ENCODE measurements at regions not wholly inside any gene's neighbourhood (a gene's known extent, or its start where the extent isn't known, plus 50 kb on each side); places are given as distances from the start of the nearest gene placed in this dataset.
A peak's percentile ranks its signal among the peaks of the same experiment; 100 is the strongest.

DNA sequence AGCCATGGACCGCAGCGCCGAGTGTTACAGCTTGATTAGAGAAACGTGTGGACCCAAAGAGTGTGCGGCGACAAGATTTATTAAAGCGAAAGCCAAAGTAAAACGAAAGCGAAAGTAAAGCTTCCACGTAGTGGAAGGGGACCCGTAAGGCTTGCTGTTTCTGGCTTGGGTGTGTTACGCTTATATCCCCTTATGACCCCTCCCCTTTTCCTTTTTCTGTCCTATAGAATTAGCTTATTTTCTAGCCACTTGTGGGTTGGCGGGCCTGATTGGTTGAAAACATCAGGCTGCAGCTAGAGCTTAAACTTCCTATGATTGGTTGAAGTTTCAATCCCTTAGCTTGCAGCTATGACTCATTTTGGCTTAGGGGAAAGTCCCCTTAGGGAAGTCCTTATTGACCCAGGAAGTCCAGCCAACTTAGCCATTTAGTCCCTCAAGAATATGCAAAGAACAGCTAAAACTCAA lies 969.7 kb downstream of the DCDC2C start:
- no peaks in the 10 kb centered on the region for H3K27me3 ChIP-seq (ENCODE audit: insufficient read depth, low read length)
- TF ChIP-seq, protein P1, sequence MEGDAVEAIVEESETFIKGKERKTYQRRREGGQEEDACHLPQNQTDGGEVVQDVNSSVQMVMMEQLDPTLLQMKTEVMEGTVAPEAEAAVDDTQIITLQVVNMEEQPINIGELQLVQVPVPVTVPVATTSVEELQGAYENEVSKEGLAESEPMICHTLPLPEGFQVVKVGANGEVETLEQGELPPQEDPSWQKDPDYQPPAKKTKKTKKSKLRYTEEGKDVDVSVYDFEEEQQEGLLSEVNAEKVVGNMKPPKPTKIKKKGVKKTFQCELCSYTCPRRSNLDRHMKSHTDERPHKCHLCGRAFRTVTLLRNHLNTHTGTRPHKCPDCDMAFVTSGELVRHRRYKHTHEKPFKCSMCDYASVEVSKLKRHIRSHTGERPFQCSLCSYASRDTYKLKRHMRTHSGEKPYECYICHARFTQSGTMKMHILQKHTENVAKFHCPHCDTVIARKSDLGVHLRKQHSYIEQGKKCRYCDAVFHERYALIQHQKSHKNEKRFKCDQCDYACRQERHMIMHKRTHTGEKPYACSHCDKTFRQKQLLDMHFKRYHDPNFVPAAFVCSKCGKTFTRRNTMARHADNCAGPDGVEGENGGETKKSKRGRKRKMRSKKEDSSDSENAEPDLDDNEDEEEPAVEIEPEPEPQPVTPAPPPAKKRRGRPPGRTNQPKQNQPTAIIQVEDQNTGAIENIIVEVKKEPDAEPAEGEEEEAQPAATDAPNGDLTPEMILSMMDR (IDR thresholded peaks at IDR 0.05; ENCODE audit: extremely low read depth, low read depth, low read length): no peak
- H3K4me2 ChIP-seq (ENCODE audit: insufficient read depth, low read length): no peak overlapping the region

DNA sequence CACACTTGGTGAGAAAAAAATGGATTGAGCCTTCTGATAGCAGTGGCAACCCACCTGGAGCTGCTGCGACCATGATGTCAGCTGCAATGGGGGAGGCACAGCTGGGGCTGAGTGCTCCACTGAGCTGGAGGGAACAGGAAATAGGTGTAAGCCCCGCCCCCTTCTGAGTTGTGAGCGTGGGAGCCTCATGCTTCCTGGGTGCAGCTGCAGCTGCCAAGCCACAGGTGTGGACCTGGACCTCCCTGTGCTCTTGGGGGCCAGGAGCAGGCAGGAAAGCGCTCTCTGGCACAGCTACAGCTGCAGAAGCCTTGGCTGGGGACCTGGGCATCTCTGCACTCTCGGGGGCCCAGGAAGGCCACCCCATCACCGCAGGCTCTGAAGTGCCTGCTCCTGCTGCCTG lies 970.6 kb downstream of the DCDC2C start:
- no peak for DNase-seq (ENCODE audit: insufficient read length, low spot score, missing footprints)
- no peaks in the 10 kb centered on the region for H3K4me1 ChIP-seq (ENCODE audit: insufficient read depth, low read length)
- H3K4me2 ChIP-seq (ENCODE audit: insufficient read depth, low read length): no peak overlapping the region
- TF ChIP-seq, protein P1 (IDR thresholded peaks at IDR 0.05; ENCODE audit: extremely low read depth, low read depth, low read length): no peak
- H3K27ac ChIP-seq (ENCODE audit: low read depth, low read length): no peak overlapping the region
- no peaks in the 10 kb centered on the region for H3K27me3 ChIP-seq (ENCODE audit: insufficient read depth, low read length)
- no peak overlapping the region for H2AFZ ChIP-seq (ENCODE audit: low read length)
- no peaks in the 10 kb centered on the region for H3K36me3 ChIP-seq (ENCODE audit: insufficient read depth, low read length)
- peaks cover 4% of the 10 kb centered on the region for H3K9me3 ChIP-seq (ENCODE audit: low read depth, low read length)
- no peaks in the 10 kb centered on the region for H4K20me1 ChIP-seq (ENCODE audit: insufficient read depth, low read length)
- no peak overlapping the region for H3K4me3 ChIP-seq (ENCODE audit: insufficient read depth, low read length)
- no peaks in the 10 kb centered on the region for H3K79me2 ChIP-seq (ENCODE audit: insufficient read depth, low read length)

More for the DNA sequence above, 969.7 kb downstream of the DCDC2C start:
- peak overlapping the region; percentile 23 for H3K4me3 ChIP-seq (ENCODE audit: insufficient read depth, low read length)
- H3K4me1 ChIP-seq (ENCODE audit: insufficient read depth, low read length): no peaks in the 10 kb centered on the region
- no peak overlapping the region for H3K27ac ChIP-seq (ENCODE audit: low read depth, low read length)
- no peaks in the 10 kb centered on the region for H4K20me1 ChIP-seq (ENCODE audit: insufficient read depth, low read length)
- H3K9me3 ChIP-seq (ENCODE audit: low read depth, low read length): peaks cover 3% of the 10 kb centered on the region
- H3K36me3 ChIP-seq (ENCODE audit: insufficient read depth, low read length): no peaks in the 10 kb centered on the region
- H2AFZ ChIP-seq (ENCODE audit: low read length): peak overlapping the region; percentile 15
- no peak for DNase-seq (ENCODE audit: insufficient read length, low spot score, missing footprints)
- no peaks in the 10 kb centered on the region for H3K79me2 ChIP-seq (ENCODE audit: insufficient read depth, low read length)

DNA sequence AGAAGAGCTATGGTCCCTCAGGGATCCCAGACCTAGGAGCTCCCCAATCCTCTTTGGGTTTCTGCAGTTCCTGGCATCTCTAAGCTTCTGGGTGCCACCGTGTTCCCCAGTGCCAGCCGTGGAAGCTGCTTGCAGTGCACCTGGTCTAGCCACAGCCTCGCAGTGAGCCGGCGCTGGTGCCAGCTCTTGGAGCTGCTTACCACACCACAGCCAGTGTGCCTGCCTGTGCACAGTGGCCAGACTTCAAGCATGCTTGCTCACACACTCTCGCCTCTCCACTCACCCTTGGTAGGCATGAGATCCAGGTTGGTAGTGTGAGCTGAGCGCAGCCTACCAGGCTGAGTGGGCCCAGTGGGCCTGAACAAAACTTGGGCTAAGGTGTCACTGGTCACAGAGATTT lies 971.9 kb downstream of the DCDC2C start:
- no peaks in the 10 kb centered on the region for H3K27me3 ChIP-seq (ENCODE audit: insufficient read depth, low read length)
- H3K9me3 ChIP-seq (ENCODE audit: low read depth, low read length): peaks cover 8% of the 10 kb centered on the region
- DNase-seq (ENCODE audit: insufficient read length, low spot score, missing footprints): no peak
- TF ChIP-seq, protein P1 (IDR thresholded peaks at IDR 0.05; ENCODE audit: extremely low read depth, low read depth, low read length): no peak
- H3K4me2 ChIP-seq (ENCODE audit: insufficient read depth, low read length): no peak overlapping the region
- no peaks in the 10 kb centered on the region for H4K20me1 ChIP-seq (ENCODE audit: insufficient read depth, low read length)
- no peak overlapping the region for H3K27ac ChIP-seq (ENCODE audit: low read depth, low read length)
- H2AFZ ChIP-seq (ENCODE audit: low read length): no peak overlapping the region
- H3K4me1 ChIP-seq (ENCODE audit: insufficient read depth, low read length): no peaks in the 10 kb centered on the region
- no peak overlapping the region for H3K4me3 ChIP-seq (ENCODE audit: insufficient read depth, low read length)
- H3K79me2 ChIP-seq (ENCODE audit: insufficient read depth, low read length): no peaks in the 10 kb centered on the region
- H3K36me3 ChIP-seq (ENCODE audit: insufficient read depth, low read length): no peaks in the 10 kb centered on the region

DNA sequence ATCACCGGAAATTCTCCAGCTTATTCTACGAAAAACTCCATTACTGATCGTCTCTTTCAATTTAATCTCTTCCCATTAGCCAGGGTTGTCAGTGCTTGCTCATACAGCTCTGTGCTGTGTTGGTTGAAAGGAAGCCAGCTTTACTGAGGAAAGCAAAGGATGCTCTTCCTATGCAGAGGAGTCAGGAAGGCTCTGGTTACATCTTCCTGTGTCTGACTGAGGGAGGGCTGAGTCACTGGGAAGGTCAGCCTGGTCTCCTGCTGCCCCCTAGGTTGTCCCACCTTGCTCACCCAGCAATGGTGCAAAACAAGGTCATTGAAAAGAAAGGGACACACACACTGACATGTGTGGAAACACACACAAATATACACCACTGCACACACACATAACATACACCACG lies 975.6 kb downstream of the DCDC2C start:
- H3K4me3 ChIP-seq (ENCODE audit: insufficient read depth, low read length): no peak overlapping the region
- H3K27ac ChIP-seq (ENCODE audit: low read depth, low read length): no peak overlapping the region
- TF ChIP-seq, protein P1 (IDR thresholded peaks at IDR 0.05; ENCODE audit: extremely low read depth, low read depth, low read length): no peak
- H3K27me3 ChIP-seq (ENCODE audit: insufficient read depth, low read length): no peaks in the 10 kb centered on the region
- H3K36me3 ChIP-seq (ENCODE audit: insufficient read depth, low read length): no peaks in the 10 kb centered on the region
- DNase-seq (ENCODE audit: insufficient read length, low spot score, missing footprints): no peak
- no peak overlapping the region for H3K4me2 ChIP-seq (ENCODE audit: insufficient read depth, low read length)
- no peaks in the 10 kb centered on the region for H4K20me1 ChIP-seq (ENCODE audit: insufficient read depth, low read length)
- no peaks in the 10 kb centered on the region for H3K79me2 ChIP-seq (ENCODE audit: insufficient read depth, low read length)
- peaks cover 6% of the 10 kb centered on the region for H3K9me3 ChIP-seq (ENCODE audit: low read depth, low read length)
- H3K4me1 ChIP-seq (ENCODE audit: insufficient read depth, low read length): no peaks in the 10 kb centered on the region
- no peak overlapping the region for H2AFZ ChIP-seq (ENCODE audit: low read length)
